ENCODE measurements at regions not wholly inside any gene's neighbourhood (a gene's known extent, or its start where the extent isn't known, plus 50 kb on each side); places are given as distances from the start of the nearest gene placed in this dataset.

DNA sequence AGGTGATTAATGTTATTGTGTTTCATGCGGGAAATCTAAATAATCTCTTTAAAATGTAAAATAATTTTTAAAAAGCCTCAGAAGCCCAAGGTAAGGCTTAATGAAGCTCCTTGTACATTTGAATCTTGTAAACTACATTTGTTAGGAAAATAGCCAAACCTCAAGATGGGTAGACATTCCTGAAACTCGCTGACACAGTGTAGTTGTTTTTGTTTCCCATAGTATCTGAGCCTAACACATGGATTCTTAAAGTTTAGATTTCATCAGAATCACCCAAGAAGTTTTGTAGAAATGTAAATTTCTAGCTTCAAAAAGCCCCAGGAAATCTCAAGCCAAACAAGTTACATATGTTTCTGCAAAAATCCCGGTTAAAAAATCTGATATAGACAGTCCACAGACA is 1221.1 kb upstream of the ACVR2A start (continued):
- TF ChIP-seq, protein P1, sequence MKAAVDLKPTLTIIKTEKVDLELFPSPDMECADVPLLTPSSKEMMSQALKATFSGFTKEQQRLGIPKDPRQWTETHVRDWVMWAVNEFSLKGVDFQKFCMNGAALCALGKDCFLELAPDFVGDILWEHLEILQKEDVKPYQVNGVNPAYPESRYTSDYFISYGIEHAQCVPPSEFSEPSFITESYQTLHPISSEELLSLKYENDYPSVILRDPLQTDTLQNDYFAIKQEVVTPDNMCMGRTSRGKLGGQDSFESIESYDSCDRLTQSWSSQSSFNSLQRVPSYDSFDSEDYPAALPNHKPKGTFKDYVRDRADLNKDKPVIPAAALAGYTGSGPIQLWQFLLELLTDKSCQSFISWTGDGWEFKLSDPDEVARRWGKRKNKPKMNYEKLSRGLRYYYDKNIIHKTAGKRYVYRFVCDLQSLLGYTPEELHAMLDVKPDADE (IDR thresholded peaks at IDR 0.05), result no peak
- TF ChIP-seq ZNF114 (CRISPR knock-in tag; IDR thresholded peaks at IDR 0.05) (no peak), EZH2phosphoT487 (IDR thresholded peaks at IDR 0.05; ENCODE audit: unreplicated experiment) (no peak), ZNF331 (CRISPR knock-in tag; IDR thresholded peaks at IDR 0.05; ENCODE audit: low read depth) (no peak), JUNB (IDR thresholded peaks at IDR 0.05; ENCODE audit: unreplicated experiment) (no peak), EZH2 (IDR thresholded peaks at IDR 0.05; ENCODE audit: low read depth, unreplicated experiment) (no peak), NANOG (IDR thresholded peaks at IDR 0.05; ENCODE audit: borderline replicate concordance) (no peak)
- TF ChIP-seq, protein P2, sequence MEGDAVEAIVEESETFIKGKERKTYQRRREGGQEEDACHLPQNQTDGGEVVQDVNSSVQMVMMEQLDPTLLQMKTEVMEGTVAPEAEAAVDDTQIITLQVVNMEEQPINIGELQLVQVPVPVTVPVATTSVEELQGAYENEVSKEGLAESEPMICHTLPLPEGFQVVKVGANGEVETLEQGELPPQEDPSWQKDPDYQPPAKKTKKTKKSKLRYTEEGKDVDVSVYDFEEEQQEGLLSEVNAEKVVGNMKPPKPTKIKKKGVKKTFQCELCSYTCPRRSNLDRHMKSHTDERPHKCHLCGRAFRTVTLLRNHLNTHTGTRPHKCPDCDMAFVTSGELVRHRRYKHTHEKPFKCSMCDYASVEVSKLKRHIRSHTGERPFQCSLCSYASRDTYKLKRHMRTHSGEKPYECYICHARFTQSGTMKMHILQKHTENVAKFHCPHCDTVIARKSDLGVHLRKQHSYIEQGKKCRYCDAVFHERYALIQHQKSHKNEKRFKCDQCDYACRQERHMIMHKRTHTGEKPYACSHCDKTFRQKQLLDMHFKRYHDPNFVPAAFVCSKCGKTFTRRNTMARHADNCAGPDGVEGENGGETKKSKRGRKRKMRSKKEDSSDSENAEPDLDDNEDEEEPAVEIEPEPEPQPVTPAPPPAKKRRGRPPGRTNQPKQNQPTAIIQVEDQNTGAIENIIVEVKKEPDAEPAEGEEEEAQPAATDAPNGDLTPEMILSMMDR (conservative IDR thresholded peaks at IDR 0.05; ENCODE audit: low read depth in 2 of 2), result no peak

DNA sequence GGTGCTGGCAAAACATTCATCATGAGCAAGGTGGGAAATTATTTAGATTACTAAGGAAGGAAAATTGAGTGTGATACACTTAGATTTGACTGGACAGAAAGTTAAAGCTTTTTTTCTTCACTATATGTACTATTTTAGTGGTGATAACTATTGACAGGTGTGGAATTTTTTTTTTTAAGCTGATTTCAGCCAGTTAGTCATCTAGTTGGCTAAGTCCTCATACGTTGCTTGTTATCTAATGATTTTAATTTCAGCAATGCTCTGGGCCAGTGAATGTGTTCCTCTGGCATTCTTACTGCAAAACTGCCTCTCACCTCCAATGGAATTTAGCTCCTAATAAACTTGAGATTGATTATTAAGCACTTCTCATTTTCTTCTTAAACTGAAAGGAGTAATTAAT is 1223.2 kb upstream of the ACVR2A start:
- DNase-seq (ENCODE audit: low spot score) (no peak), ATAC-seq (no peak)
- Histone ChIP-seq H3K4me3 (no peak overlapping the region), H3K27me3 (ENCODE audit: insufficient read depth) (no peaks in the 10 kb centered on the region), H3K36me3 (ENCODE audit: insufficient read depth) (no peaks in the 10 kb centered on the region), H2AFZ (no peak overlapping the region), H3K4me1 (ENCODE audit: insufficient read depth) (no peaks in the 10 kb centered on the region), H4K20me1 (replicated peaks; ENCODE audit: insufficient read depth) (no peaks in the 10 kb centered on the region), H3K79me2 (replicated peaks; ENCODE audit: insufficient read depth) (no peaks in the 10 kb centered on the region), H3K4me2 (no peak overlapping the region), H3K9me2 (ENCODE audit: insufficient read depth) (no peaks in the 10 kb centered on the region), H3K27ac (ENCODE audit: low read depth) (no peak overlapping the region), H3F3A (replicated peaks; ENCODE audit: low read depth) (no peaks in the 10 kb centered on the region)
- Mint-ChIP-seq H3K9me3 (peaks cover 25% of the 10 kb centered on the region), H3K4me3 (no peak overlapping the region), H3K27ac (no peak overlapping the region), H3K36me3 (ENCODE audit: low read depth) (peaks cover 26% of the 10 kb centered on the region), H3K27me3 (ENCODE audit: insufficient read depth, low read depth, poor library complexity) (no peaks in the 10 kb centered on the region), H3K4me1 (peaks cover 2% of the 10 kb centered on the region; the same call in 1 of the 3 replicates)
- TF ChIP-seq EZH2 (IDR thresholded peaks at IDR 0.05; ENCODE audit: low read depth, unreplicated experiment), result no peak
- TF ChIP-seq, protein P3, sequence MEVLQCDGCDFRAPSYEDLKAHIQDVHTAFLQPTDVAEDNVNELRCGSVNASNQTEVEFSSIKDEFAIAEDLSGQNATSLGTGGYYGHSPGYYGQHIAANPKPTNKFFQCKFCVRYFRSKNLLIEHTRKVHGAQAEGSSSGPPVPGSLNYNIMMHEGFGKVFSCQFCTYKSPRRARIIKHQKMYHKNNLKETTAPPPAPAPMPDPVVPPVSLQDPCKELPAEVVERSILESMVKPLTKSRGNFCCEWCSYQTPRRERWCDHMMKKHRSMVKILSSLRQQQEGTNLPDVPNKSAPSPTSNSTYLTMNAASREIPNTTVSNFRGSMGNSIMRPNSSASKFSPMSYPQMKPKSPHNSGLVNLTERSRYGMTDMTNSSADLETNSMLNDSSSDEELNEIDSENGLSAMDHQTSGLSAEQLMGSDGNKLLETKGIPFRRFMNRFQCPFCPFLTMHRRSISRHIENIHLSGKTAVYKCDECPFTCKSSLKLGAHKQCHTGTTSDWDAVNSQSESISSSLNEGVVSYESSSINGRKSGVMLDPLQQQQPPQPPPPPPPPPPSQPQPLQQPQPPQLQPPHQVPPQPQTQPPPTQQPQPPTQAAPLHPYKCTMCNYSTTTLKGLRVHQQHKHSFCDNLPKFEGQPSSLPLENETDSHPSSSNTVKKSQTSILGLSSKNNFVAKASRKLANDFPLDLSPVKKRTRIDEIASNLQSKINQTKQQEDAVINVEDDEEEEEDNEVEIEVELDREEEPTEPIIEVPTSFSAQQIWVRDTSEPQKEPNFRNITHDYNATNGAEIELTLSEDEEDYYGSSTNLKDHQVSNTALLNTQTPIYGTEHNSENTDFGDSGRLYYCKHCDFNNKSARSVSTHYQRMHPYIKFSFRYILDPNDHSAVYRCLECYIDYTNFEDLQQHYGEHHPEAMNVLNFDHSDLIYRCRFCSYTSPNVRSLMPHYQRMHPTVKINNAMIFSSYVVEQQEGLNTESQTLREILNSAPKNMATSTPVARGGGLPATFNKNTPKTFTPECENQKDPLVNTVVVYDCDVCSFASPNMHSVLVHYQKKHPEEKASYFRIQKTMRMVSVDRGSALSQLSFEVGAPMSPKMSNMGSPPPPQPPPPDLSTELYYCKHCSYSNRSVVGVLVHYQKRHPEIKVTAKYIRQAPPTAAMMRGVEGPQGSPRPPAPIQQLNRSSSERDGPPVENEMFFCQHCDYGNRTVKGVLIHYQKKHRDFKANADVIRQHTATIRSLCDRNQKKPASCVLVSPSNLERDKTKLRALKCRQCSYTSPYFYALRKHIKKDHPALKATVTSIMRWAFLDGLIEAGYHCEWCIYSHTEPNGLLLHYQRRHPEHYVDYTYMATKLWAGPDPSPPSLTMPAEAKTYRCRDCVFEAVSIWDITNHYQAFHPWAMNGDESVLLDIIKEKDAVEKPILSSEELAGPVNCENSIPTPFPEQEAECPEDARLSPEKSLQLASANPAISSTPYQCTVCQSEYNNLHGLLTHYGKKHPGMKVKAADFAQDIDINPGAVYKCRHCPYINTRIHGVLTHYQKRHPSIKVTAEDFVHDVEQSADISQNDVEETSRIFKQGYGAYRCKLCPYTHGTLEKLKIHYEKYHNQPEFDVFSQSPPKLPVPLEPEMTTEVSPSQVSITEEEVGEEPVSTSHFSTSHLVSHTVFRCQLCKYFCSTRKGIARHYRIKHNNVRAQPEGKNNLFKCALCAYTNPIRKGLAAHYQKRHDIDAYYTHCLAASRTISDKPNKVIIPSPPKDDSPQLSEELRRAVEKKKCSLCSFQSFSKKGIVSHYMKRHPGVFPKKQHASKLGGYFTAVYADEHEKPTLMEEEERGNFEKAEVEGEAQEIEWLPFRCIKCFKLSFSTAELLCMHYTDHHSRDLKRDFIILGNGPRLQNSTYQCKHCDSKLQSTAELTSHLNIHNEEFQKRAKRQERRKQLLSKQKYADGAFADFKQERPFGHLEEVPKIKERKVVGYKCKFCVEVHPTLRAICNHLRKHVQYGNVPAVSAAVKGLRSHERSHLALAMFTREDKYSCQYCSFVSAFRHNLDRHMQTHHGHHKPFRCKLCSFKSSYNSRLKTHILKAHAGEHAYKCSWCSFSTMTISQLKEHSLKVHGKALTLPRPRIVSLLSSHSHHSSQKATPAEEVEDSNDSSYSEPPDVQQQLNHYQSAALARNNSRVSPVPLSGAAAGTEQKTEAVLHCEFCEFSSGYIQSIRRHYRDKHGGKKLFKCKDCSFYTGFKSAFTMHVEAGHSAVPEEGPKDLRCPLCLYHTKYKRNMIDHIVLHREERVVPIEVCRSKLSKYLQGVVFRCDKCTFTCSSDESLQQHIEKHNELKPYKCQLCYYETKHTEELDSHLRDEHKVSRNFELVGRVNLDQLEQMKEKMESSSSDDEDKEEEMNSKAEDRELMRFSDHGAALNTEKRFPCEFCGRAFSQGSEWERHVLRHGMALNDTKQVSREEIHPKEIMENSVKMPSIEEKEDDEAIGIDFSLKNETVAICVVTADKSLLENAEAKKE (CRISPR knock-in tag; IDR thresholded peaks at IDR 0.05), result no peak
- no peak for TF ChIP-seq POLR2AphosphoS5 (IDR thresholded peaks at IDR 0.05; ENCODE audit: low read depth)

Data from GM23338 (cell line).